ENCODE measurements at regions not wholly inside any gene's neighbourhood (a gene's known extent, or its start where the extent isn't known, plus 50 kb on each side); places are given as distances from the start of the nearest gene placed in this dataset.
"Not testable (repeated sequence)": the region's sequence is repeated elsewhere in the genome, so short reads cannot be mapped to it uniquely, and the experiment has no call there.

DNA sequence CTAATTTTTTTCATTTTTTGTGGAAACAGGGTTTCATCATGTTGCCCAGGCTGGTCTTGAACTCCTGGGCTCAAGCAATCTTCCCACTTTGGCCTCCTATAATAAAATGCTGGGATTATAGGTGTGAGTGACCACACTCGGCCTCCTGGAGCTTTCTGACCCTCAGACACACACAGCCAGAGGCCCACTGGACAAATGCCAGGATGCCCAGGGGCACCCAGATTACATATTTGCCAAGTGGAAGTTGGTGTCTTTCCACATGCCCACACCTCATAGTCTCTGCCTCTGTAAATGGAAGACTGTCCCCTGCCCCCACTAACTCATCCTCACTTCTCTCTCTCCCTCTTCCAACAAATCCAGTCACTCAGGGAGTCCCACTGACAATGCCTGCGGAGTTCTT lies 63.4 kb upstream of the LRP8 start:
- DNase-seq (ENCODE audit: insufficient read length) (no peak), FAIRE-seq (no peak)
- TF ChIP-seq POLR2AphosphoS5 (IDR thresholded peaks at IDR 0.05; ENCODE audit: low read depth, low read length) (no peak), TAF1 (IDR thresholded peaks at IDR 0.05; ENCODE audit: borderline replicate concordance, low read depth, low read length) (no peak), POLR2A (IDR thresholded peaks at IDR 0.05; ENCODE audit: low read depth, low read length) (no peak)

DNA sequence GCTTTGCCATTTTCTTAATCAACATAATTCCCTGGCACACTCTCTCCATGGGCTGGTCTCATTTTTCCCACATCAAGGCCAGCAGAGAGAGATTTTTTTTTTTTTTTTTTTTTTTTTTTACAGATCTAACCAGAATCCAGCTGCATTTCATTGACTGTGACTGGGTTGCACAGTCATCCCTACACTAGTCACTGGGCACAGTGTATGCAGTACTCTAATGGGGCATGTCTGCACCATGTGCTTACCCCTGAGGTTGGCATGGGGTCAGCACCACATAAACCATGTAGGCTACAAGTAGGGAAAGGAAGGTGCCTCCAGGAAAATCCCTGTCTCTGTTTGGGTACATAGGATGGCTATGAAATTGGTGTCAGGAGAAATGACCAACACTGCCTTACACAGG lies 64.1 kb upstream of the LRP8 start:
- TF ChIP-seq POLR2A (IDR thresholded peaks at IDR 0.05; ENCODE audit: low read depth, low read length) (no peak), POLR2AphosphoS5 (IDR thresholded peaks at IDR 0.05; ENCODE audit: low read depth, low read length) (no peak), TAF1 (IDR thresholded peaks at IDR 0.05; ENCODE audit: borderline replicate concordance, low read depth, low read length) (no peak)
- FAIRE-seq (no peak), DNase-seq (ENCODE audit: insufficient read length) (no peak)

DNA sequence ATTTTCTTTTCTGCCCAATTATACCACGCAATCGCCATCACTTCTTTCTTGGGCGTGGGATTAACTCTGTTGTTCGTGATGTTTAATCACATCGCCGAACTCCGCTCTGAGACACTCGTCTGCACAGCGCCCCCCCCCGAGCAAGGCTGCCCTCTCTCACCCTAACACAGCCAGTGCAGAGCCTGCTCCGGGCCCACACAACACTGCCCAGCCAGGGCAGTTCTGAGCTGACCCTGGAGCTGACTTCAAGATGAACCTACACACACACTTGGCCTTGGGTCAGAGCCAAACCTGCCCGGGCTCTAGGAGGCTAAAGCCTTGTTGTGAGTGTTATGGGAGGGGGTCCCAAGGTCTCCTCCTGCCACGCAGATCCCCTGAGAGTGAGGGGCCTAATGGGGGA lies 64.6 kb upstream of the LRP8 start:
- DNase-seq (ENCODE audit: insufficient read length) (no peak), FAIRE-seq (no peak)

DNA sequence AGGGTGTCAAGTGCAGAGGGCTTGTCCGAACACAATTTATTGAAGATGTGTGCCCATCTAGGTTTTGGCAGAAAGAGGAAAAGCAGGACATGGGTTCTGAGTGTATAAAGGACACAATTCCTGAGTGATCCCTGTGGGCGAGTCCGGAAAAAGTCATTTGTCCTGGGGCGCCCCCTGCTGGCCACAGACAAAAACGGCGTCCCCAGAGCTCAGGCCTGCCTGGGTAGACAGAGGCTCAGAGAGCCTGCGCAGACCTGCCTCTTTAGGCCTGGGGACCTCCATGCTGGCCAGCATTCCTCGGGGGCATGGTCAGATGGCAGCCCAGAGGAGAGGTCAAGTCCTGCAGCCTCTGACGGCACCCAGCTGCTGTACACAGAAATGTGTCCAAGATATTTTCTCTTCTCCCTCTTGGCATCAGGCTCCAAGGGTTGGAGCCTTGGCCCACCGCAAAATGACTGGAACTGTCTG lies 65.5 kb upstream of the LRP8 start:
- FAIRE-seq, result peak; percentile 79
- DNase-seq (ENCODE audit: insufficient read length), result peak; percentile 72
- TF ChIP-seq POLR2AphosphoS5 (IDR thresholded peaks at IDR 0.05; ENCODE audit: low read depth, low read length), result no peak
- no peak for TF ChIP-seq TAF1 (IDR thresholded peaks at IDR 0.05; ENCODE audit: borderline replicate concordance, low read depth, low read length)
- no peak for TF ChIP-seq POLR2A (IDR thresholded peaks at IDR 0.05; ENCODE audit: low read depth, low read length)

More for the DNA sequence above, 64.6 kb upstream of the LRP8 start:
- no peak for TF ChIP-seq POLR2AphosphoS5 (IDR thresholded peaks at IDR 0.05; ENCODE audit: low read depth, low read length)
- no peak for TF ChIP-seq TAF1 (IDR thresholded peaks at IDR 0.05; ENCODE audit: borderline replicate concordance, low read depth, low read length)
- TF ChIP-seq POLR2A (IDR thresholded peaks at IDR 0.05; ENCODE audit: low read depth, low read length), result no peak

DNA sequence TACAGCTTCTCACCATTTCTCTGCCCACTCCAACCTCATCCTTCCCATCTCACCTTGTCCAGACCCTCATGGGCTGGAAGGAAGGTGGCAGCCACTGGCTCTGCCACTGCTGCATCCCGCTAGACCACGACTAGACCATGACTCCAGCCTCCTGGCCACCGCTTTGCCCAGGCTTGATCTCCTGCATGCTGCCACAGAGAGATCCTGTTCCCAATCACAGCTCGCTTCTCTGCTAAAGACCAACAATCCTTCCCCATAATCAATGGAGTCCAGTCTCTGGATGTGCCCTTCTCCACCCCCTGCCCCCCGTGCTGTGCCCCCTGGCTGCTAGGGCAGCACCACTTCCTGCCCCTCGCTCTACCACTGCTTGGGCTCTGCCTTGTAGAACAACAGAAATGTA lies 64.9 kb upstream of the DMRTB1 start:
- no peak for DNase-seq (ENCODE audit: insufficient read length)
- no peak for FAIRE-seq
- TF ChIP-seq TAF1 (IDR thresholded peaks at IDR 0.05; ENCODE audit: borderline replicate concordance, low read depth, low read length) (no peak), POLR2AphosphoS5 (IDR thresholded peaks at IDR 0.05; ENCODE audit: low read depth, low read length) (no peak), POLR2A (IDR thresholded peaks at IDR 0.05; ENCODE audit: low read depth, low read length) (no peak)

DNA sequence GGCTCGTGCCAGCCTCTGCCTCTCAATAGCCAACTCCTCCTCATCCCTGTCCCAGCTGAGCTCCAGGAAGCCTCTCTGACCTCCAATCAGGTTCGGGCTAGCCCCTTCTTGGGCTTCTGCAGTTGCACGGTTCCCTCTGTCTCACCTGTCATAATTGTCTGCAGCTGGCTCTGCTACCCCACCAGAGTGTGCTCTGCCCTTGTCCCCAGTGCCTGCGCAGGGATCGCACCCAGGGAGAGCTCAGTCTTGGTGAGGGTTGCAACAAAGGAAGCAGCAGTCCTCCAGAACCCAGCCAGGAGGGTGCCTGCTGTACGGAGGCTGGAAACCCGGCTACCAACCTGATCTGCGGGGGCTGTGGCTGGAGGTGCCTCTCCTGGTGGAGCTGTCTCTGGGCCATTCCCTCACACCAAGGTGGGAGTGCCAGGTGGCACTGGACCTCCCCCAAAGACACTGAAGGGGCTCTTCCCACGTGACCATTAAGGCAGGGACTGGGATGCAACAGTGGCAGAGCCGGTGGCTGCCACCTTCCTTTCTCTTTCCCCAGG lies 63.5 kb upstream of the DMRTB1 start:
- FAIRE-seq (no peak), DNase-seq (ENCODE audit: insufficient read length) (no peak)
- TF ChIP-seq POLR2AphosphoS5 (IDR thresholded peaks at IDR 0.05; ENCODE audit: low read depth, low read length) (no peak), TAF1 (IDR thresholded peaks at IDR 0.05; ENCODE audit: borderline replicate concordance, low read depth, low read length) (no peak), POLR2A (IDR thresholded peaks at IDR 0.05; ENCODE audit: low read depth, low read length) (no peak)

DNA sequence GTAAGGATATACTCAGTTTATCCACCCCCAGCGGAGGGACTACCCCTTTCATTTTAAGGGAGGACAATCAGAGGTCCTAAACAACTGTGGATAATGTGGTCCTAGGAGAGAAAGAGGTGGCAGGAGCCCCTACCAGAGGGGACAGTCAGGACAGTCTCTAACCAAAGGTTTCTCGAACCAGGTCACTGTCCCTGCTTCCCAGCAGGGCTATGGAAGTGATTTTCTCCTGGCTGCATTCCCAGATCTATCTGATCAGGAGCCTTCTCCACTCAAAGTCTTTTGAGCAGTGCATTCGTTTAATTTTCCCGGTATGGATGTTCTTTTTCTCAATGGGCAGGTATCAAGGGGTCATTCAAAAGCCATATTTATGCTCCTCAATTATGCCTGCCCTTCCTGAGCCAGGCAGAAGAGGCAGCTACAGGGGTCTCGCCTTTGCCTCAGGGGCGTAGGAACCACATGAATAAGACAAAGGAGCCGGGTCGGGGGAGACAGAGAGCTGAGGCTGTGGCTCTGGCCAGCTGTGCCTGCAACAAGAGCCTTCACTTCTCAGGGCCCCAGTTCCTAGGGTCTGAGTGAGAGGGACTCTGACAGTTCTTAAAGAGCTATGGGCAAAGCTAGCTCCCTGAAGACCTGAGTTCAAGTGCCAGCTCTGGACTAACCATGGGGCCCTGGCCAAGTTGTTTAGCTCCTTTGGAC lies 62.5 kb upstream of the DMRTB1 start:
- no peak for DNase-seq (ENCODE audit: insufficient read length)
- TF ChIP-seq POLR2AphosphoS5 (IDR thresholded peaks at IDR 0.05; ENCODE audit: low read depth, low read length) (no peak), POLR2A (IDR thresholded peaks at IDR 0.05; ENCODE audit: low read depth, low read length) (no peak), TAF1 (IDR thresholded peaks at IDR 0.05; ENCODE audit: borderline replicate concordance, low read depth, low read length) (no peak)
- no peak for FAIRE-seq

DNA sequence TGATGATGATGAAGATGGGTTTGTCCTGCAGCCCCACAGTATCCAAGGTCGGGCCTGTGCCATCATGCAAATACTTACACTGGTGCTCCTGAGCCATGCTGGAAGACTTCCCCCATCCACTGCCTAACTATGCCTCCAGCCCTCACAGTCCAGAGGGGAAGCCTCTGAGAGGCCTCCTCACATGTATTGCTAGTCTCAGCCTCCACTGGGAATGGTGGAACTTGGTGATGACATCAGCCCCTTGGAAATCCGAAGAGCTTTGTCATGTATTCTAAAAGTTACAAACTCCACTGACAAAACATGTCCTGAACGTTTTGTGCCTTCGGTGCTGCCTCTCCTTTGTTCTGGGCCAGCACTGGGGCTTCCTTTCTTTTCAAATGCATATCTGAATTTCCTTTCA lies 61.1 kb upstream of the DMRTB1 start:
- TF ChIP-seq POLR2AphosphoS5 (IDR thresholded peaks at IDR 0.05; ENCODE audit: low read depth, low read length) (no peak), TAF1 (IDR thresholded peaks at IDR 0.05; ENCODE audit: borderline replicate concordance, low read depth, low read length) (no peak), POLR2A (IDR thresholded peaks at IDR 0.05; ENCODE audit: low read depth, low read length) (no peak)
- DNase-seq (ENCODE audit: insufficient read length) (no peak), FAIRE-seq (no peak)

DNA sequence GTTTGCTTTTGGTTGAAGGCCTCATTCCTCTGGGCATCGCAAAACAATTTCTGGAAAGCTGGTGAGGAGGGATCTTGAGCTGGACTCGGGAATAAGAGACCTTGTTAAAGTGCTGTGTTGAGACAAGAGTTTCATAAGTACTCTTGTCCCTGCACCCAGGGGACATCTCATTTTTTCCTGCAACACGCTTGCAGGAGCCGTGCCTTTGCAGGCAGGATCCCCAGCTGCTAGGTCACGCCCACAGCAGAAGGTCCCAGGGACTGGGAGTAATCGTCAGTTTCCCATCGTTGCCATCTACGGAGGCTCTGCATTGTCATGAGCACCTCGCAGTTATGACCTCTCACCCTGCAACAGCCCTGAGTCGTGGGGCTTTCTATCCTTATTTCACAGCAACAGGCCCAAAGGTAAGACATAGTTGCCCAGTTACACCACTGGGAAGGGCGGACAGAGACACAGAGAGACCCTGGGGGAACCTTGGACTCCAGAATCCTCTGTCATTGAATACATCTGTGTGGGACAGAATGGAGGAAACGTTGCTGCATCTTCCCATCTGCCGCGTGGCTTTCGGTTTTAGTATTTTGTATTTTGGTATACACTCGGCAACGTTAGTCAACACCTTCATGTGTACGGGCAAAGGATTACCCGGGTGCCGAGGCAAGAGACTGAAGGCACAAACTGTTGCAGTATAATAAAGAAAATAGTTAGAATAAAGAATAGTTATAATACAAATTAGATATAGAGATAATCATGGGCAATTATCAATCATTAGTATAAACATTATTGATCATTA lies 60.4 kb upstream of the DMRTB1 start:
- FAIRE-seq, result no peak
- DNase-seq (ENCODE audit: insufficient read length), result no peak
- TF ChIP-seq POLR2AphosphoS5 (IDR thresholded peaks at IDR 0.05; ENCODE audit: low read depth, low read length) (no peak), POLR2A (IDR thresholded peaks at IDR 0.05; ENCODE audit: low read depth, low read length) (no peak), TAF1 (IDR thresholded peaks at IDR 0.05; ENCODE audit: borderline replicate concordance, low read depth, low read length) (no peak)

DNA sequence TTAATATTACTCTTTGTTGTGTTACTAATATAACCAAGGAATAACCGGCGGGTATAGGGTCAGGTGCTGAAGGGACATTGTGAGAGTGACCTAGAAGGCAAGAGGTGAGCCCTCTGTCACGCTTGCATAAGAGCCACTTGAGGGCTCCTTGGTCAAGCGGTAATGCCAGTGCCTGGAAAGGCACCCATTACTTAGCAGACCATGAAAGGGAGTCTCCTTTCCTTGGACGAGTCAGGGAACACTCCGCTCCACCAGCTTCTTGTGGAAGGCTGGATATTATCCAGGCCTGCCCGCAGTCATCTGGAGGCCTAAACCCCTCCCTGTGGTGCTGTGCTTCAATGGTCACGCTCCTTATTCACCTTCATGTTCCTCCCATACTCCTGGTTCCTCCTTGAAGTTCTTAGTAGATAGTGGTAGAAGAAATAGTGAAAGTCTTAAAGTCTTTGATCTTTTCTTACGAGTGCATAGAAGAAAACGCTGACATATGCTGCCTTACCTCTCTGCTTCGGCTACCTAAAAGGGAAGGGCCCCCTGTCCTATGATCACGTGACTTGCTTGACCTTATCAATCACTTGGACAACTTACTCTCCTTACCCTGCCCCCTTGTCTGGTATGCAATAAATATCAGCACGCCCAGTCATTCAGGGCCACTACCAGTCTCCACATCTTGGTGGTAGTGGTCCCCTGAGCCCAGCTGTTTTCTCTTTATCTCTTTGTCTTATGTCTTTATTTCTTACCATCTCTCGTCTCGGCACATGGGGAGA lies 59.6 kb upstream of the DMRTB1 start:
- not testable (repeated sequence) for FAIRE-seq; DNase-seq (ENCODE audit: insufficient read length)

All from GM12892 (cell line).